NCI-H82 treated with DMSO at 0.1 percent for 48 hours (cell line): ENCODE measurements at regions not wholly inside any gene's neighbourhood (a gene's known extent, or its start where the extent isn't known, plus 50 kb on each side); places are given as distances from the start of the nearest gene placed in this dataset.
"Not testable (repeated sequence)": the region's sequence is repeated elsewhere in the genome, so short reads cannot be mapped to it uniquely, and the experiment has no call there.

ENCODE experiments used
- DNase-seq: peaks from one replicate; lab custom pipeline; 2025; ENCODE audit not compliant: unreplicated experiment; lab: John Stamatoyannopoulos, UW

GRCh38 chr2:16415861-16416260 lies 249.8 kb downstream of the CYRIA start:
- not testable (repeated sequence) for DNase-seq

GRCh38 chr2:16413947-16414346 lies 251.7 kb downstream of the CYRIA start:
- no peak for DNase-seq

DNA sequence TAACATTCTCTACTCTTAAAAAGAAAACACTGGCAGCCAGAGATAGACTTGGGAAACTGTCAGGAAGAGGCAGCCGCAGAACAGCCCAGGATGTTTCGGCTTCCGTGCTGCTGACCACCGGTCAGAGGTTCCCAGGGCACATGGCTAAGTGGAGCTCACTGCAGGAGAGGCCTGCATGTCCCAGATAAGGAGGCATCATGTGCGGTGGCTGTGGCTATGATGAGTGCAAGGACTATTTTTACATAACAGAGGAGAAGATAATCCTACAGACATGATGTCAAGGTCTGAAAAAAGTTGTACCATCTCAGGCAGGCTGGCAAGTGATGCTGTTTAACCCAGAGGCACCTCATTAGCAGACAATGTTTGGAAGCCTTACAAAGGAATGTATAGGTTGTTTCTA lies 252.3 kb downstream of the CYRIA start:
- DNase-seq: no peak

DNA sequence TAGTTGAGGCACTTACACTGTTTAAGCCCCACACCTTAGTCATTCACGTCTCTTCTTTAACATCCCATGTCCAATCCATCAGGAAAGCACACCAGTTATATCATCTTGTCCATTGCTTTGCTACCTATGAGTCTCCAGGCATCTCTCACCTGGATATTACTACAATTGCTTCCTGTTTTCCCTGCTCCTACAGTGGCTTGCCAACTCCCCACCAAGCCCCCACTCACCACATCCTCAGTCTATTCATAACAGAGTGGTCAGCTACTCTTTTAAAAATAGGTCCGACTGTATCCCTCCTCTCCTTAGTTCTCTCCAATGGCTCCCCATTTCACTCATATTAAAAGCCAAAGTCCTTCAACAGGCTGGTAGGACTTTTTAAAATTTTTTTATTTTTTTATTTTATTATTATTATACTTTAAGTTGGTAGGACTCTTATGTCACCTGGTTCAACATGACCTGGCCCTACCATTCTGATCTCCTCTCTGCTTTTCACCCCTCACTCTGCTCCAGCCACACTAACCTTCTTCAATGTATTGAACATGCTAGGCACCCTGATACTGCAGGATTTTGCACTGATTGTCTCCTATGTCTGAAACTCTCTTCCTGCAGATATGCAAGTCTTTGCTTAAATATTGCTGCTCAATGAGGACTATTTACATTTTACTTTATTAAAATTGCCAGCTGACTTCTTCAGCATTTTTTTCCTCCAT lies 253.2 kb downstream of the CYRIA start:
- no peak for DNase-seq

DNA sequence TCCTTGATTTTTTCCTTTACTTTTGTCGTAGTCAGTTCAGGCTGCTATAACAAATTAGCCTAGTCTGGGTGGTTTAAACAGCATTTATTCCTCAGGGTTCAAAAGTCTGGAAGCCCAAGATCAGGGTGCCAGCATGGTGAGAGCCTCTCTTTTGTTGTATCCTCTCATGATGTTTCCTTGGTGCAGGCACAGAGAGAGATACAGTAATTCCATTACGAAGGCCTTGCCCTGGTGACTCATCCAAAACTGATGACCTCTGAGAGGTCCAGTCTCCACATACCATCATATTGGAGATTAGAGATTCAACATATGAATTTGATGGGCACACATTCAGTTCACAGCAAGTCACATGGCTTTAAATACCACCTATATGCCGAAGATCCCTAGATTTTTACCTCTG lies 253.8 kb downstream of the CYRIA start:
- DNase-seq: no peak

GRCh38 chr2:16409849-16410248 lies 255.8 kb downstream of the CYRIA start:
- no peak for DNase-seq

GRCh38 chr2:16409006-16409390 lies 256.6 kb downstream of the CYRIA start:
- DNase-seq: no peak

GRCh38 chr2:16408331-16409005 lies 257.2 kb downstream of the CYRIA start:
- no peak for DNase-seq

GRCh38 chr2:16407358-16407757 lies 258.3 kb downstream of the CYRIA start:
- no peak for DNase-seq

- no peak for DNase-seq
Measured at GRCh38 chr2:16406496-16407289, 258.9 kb downstream of the CYRIA start.

GRCh38 chr2:16405551-16405950 lies 260.1 kb downstream of the CYRIA start:
- no peak for DNase-seq

GRCh38 chr2:16404551-16405300 lies 260.9 kb downstream of the CYRIA start:
- no peak for DNase-seq

DNA sequence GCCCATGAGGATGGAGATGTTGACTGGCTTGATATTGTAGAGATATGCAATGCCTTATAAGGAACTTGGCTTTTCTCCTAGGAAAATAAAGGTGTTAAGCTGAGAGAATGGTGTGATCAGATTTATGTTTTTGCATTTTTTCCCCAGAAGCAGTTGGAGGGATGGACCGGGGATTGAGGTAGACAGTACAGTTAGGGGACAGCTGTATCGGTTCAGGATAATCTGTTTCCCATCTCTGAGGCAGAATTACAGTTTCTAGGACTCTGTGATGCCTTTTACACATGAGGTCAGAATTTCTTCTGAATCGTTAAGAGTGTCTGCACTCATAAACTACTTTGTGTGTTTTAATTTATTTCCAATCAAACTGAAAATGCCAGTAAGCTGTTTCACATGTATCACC lies 261.5 kb downstream of the CYRIA start:
- DNase-seq: no peak

- DNase-seq: no peak
Measured at GRCh38 chr2:16402891-16403290, 262.7 kb downstream of the CYRIA start.

DNA sequence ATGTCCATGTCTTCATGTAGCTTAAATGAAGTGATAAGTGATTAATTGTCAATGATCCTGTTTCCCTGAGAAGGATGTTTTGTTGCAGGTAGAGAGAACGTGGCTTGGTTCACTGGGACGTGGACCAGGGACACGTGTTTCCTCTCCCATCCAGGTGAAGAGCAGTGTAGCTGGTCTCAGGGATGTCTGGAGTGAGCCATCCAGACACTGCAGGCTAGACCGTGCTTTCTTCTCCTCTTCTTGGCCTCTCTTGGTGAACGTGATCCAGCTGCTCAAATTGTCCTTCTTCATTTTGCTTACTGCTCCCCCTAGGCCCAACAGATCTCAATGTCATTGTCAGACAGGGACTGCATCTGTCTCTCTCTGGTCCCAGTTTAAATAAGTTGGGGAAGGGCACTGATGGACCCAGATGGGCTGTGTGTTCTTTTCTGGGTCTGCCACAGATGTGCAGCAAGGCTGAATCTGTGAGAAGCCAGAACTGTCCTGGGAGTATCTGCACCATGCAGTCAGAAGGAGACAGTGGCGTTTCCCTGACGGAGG lies 263.8 kb downstream of the CYRIA start:
- DNase-seq: no peak

DNA sequence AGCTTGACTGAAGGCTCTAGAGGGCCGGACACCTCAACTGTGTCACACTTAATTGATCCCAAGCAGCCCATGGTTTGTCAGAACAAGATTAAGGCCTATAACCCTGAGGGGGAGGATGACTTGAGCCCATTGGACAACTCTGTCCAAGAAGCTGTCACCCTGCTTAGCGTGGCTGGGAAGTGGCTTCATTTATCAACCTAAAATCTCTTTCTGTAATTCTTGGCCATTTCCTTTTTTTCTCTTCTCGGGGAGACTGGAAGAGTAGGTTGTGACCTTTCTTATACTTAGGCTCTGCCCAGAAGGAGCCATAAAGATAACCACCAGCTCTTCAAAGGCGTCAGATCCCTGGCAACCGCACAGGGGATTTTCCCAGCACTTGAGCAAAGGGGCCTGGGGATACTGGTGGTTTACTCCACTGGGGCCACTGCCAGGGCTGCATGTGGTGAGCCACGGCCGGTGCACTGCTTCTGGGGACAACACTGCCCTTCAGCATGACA lies 265.5 kb downstream of the CYRIA start:
- DNase-seq: no peak

- DNase-seq: no peak
Measured at GRCh38 chr2:16398486-16399043, 267.1 kb downstream of the CYRIA start.

DNA sequence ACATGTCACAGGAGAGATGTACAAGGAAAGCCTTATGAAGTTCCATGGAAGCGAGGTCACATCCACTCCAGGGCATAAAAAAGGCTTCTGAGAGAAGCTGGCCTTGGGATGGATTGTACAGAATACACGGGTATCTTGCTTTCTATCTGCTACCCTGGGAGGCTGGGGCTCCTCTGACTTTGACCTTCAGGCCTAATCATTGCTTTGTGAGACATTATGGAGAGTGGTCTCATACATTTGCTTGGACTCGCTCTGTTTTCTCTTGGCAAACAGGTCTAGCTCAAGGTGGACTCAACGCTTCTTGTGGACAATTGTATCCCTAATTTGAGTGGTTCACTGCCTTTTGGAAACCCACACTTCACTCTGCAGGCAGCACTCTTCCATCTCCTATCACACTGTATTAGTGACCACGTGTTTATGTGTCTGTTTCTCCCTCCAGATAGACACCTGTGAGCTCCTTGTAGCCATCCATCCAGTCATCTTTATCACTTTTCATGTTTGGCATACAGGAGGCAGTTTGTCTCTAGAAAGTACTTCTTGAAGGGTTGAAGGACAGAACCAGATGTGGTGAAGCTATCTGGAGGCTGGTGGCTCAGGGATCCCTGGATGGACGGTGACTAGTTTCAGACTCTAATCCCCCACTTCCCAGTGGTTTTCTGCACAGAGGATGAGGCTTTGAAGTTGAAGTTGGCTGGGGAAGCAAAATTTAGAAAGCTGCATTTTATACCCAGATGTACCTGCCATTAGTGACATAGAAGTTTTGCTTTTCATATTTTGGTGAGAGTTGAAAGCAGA lies 267.8 kb downstream of the CYRIA start:
- no peak for DNase-seq

DNA sequence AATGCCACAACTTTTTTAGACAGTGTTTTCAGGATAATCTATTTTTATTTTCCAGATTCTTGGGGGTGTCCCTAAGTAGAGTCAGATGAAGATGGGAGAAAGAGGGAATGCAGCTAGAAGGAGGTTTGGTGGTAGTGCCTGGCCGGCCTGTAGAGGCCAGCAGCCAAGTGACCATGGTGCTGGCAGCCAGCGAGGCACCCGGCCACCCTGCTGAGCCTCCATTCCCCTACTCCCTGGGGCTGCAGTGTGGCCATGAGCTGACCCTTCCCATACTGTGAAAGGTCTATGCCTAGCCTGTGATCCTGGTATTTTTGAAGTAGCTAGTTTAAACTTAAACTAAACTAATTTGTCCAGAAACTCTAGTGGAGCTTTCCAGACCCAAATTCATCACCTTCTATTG lies 268.6 kb downstream of the CYRIA start:
- no peak for DNase-seq

GRCh38 chr2:16396171-16396570 lies 269.5 kb downstream of the CYRIA start:
- no peak for DNase-seq
